Keratinocyte (primary cell): ENCODE measurements at regions not wholly inside any gene's neighbourhood (a gene's known extent, or its start where the extent isn't known, plus 50 kb on each side); places are given as distances from the start of the nearest gene placed in this dataset.

Source experiments
- EZH2 ChIP-seq: IDR thresholded peaks from one replicate; pipeline ENCODE4 v1.6.1; 2012; ENCODE audit warnings: inconsistent platforms, mild to moderate bottlenecking, low read length, moderate library complexity
- TF ChIP-seq, protein P1 (sequence below), 3 experiments: IDR thresholded peaks in 1 of 3; conservative IDR thresholded peaks in 1 of 3; optimal IDR thresholded peaks in 1 of 3; 2 replicates in 2 of 3; 3 replicates in 1 of 3; pipeline versions ENCODE3 to v1.5.1; 2011; ENCODE audit warnings: low read length in 3 of 3, mild to moderate bottlenecking in 3 of 3, moderate library complexity in 2 of 3, control low read depth in 1 of 3, inconsistent platforms in 1 of 3; ENCODE audit not compliant: insufficient read depth in 2 of 3; ENCODE audit errors: extremely low read depth in 1 of 3

DNA sequence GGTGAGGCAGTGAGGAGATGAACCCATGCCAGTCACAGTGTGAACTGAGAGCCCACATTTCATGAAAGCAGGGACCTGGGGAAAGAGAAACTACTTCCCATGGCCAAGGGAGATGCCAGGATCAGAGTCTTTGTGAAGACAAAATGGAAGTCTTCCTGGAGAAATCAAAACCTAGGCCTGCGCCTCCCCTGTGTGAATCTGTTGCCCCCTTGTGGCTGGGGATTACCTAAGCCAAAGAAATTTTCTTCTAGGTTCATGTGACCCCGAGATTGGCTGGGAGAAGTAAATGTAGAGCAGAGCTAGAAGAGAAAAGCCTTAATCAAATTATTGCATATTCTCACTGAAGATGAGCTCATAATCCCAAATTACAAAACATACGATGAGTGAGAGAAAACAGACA, 1075.3 kb downstream of the TBC1D22A start:
- TF ChIP-seq EZH2, result no peak
- TF ChIP-seq, protein P1, sequence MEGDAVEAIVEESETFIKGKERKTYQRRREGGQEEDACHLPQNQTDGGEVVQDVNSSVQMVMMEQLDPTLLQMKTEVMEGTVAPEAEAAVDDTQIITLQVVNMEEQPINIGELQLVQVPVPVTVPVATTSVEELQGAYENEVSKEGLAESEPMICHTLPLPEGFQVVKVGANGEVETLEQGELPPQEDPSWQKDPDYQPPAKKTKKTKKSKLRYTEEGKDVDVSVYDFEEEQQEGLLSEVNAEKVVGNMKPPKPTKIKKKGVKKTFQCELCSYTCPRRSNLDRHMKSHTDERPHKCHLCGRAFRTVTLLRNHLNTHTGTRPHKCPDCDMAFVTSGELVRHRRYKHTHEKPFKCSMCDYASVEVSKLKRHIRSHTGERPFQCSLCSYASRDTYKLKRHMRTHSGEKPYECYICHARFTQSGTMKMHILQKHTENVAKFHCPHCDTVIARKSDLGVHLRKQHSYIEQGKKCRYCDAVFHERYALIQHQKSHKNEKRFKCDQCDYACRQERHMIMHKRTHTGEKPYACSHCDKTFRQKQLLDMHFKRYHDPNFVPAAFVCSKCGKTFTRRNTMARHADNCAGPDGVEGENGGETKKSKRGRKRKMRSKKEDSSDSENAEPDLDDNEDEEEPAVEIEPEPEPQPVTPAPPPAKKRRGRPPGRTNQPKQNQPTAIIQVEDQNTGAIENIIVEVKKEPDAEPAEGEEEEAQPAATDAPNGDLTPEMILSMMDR (optimal IDR thresholded peaks at IDR 0.05 in 1 of 3, IDR thresholded peaks at IDR 0.05 in 1 of 3, conservative IDR thresholded peaks at IDR 0.05 in 1 of 3; ENCODE audit: extremely low read depth in 1 of 3, insufficient read depth in 2 of 3, low read length in 3 of 3), result peak; percentile 53 to 66 (median 61)
